HG03025 (cell line): ENCODE measurements at regions not wholly inside any gene's neighbourhood (a gene's known extent, or its start where the extent isn't known, plus 50 kb on each side); places are given as distances from the start of the nearest gene placed in this dataset.

Experiments
- ATAC-seq: cut with Tn5 transposase; IDR thresholded peaks from one replicate; pipeline ENCODE4 v1.9.1; 2021; ENCODE audit warnings: mild to moderate bottlenecking, moderate library complexity; ENCODE audit not compliant: unreplicated experiment, low FRiP score

- no peak for ATAC-seq
Observed at GRCh38 chr9:126216826-126217225, 109.8 kb upstream of the MVB12B start.

- no peak for ATAC-seq
Observed at GRCh38 chr9:126217250-126217653, 109.4 kb upstream of the MVB12B start.

- no peak for ATAC-seq
Observed at GRCh38 chr9:126217797-126218196, 108.8 kb upstream of the MVB12B start.

GRCh38 chr9:126218359-126219125, 108.1 kb upstream of the MVB12B start:
- no peak for ATAC-seq

GRCh38 chr9:126219166-126219565, 107.5 kb upstream of the MVB12B start:
- ATAC-seq: no peak

- no peak for ATAC-seq
Observed at GRCh38 chr9:126219648-126220063, 107.0 kb upstream of the MVB12B start.

- ATAC-seq: no peak
Observed at GRCh38 chr9:126221480-126221879, 105.1 kb upstream of the MVB12B start.

GRCh38 chr9:126222363-126222834, 104.2 kb upstream of the MVB12B start:
- ATAC-seq: no peak

GRCh38 chr9:126222835-126223431, 103.7 kb upstream of the MVB12B start:
- ATAC-seq: no peak

GRCh38 chr9:126223798-126224531, 102.7 kb upstream of the MVB12B start:
- ATAC-seq: no peak

GRCh38 chr9:126225611-126226609, 100.7 kb upstream of the MVB12B start:
- no peak for ATAC-seq

GRCh38 chr9:126226991-126227936, 99.4 kb upstream of the MVB12B start:
- ATAC-seq: no peak

GRCh38 chr9:126228111-126228780, 98.4 kb upstream of the MVB12B start:
- ATAC-seq: no peak

GRCh38 chr9:126228781-126229444, 97.7 kb upstream of the MVB12B start:
- ATAC-seq: peak; percentile 51

GRCh38 chr9:126229501-126229900, 97.1 kb upstream of the MVB12B start:
- no peak for ATAC-seq

GRCh38 chr9:126230692-126231091, 95.9 kb upstream of the MVB12B start:
- ATAC-seq: no peak

GRCh38 chr9:126232461-126232860, 94.2 kb upstream of the MVB12B start:
- ATAC-seq: no peak

- ATAC-seq: no peak
Observed at GRCh38 chr9:126233175-126233574, 93.5 kb upstream of the MVB12B start.
